A673 (cell line): ENCODE measurements at regions not wholly inside any gene's neighbourhood (a gene's known extent, or its start where the extent isn't known, plus 50 kb on each side); places are given as distances from the start of the nearest gene placed in this dataset.

Experiments used
- BruUV-seq: library from RNA; stranded (reverse); fragments of 400-500 nt; replicated peaks from 2 replicates; lab custom pipeline; 2021; lab: Mats Ljungman, UMichigan
- CTCF ChIA-PET: fragments of 300-600 bp; sonication (Branson Sonifier 250); formaldehyde crosslinking; loops from one replicate; lab custom pipeline; 2022; ENCODE audit warnings: antibody characterized with exemption; lab: Charles Lee
- POLR2A ChIA-PET: fragments of 300-600 bp; sonication (Branson Sonifier 250); formaldehyde crosslinking; loops from one replicate; lab custom pipeline; 2022; ENCODE audit warnings: antibody characterized with exemption; ENCODE audit not compliant: low non-redundant PET; lab: Charles Lee
- DNase-seq: peaks from one replicate; pipeline ENCODE4 v3.0.0-alpha.2; 2015; ENCODE audit warnings: low spot score
- H3K27ac ChIP-seq: fragments of 200-600 bp; sonication (generic); 2 replicates; pipeline ENCODE4 v1.5.1; 2016; ENCODE audit warnings: mixed run types, low read depth, mild to moderate bottlenecking, mixed read lengths, antibody characterized with exemption, low read length; ENCODE audit not compliant: poor library complexity, severe bottlenecking
- H3K27me3 ChIP-seq: fragments of 200-600 bp; sonication (generic); replicated peaks from 2 replicates; pipeline ENCODE4 v1.6.1; 2017; ENCODE audit warnings: mixed run types, low read depth, mild to moderate bottlenecking, mixed read lengths, antibody characterized with exemption, low read length; ENCODE audit not compliant: insufficient read depth, poor library complexity
- H3K36me3 ChIP-seq: fragments of 200-600 bp; sonication (generic); 2 replicates; pipeline ENCODE4 v1.6.1; 2016; ENCODE audit warnings: mixed run types, mild to moderate bottlenecking, mixed read lengths, antibody characterized with exemption, low read length; ENCODE audit not compliant: insufficient read depth, poor library complexity, severe bottlenecking
- H3K4me1 ChIP-seq: fragments of 200-600 bp; sonication (generic); 2 replicates; pipeline ENCODE4 v1.6.1; 2017; ENCODE audit warnings: mixed run types, mild to moderate bottlenecking, mixed read lengths, antibody characterized with exemption, low read length; ENCODE audit not compliant: insufficient read depth, poor library complexity, severe bottlenecking
- H3K4me3 ChIP-seq: fragments of 200-600 bp; sonication (generic); 2 replicates; pipeline ENCODE4 v1.5.1; 2016; ENCODE audit warnings: low read depth, mixed run types, mild to moderate bottlenecking, mixed read lengths, low read length; ENCODE audit not compliant: poor library complexity, severe bottlenecking
- H3K9me3 ChIP-seq: fragments of 200-600 bp; sonication (generic); 2 replicates; pipeline ENCODE4 v1.6.1; 2016; ENCODE audit warnings: mixed run types, low read depth, mild to moderate bottlenecking, mixed read lengths, antibody characterized with exemption, low read length; ENCODE audit not compliant: poor library complexity, severe bottlenecking
- CTCF ChIP-seq: fragments of 300-800, 200-600 bp; sonication (generic); conservative IDR thresholded peaks from 2 replicates; pipeline ENCODE4 v1.5.1; 2017; ENCODE audit warnings: low read depth, mild to moderate bottlenecking, antibody characterized with exemption, low read length, moderate library complexity, mixed read lengths
- EZH2 ChIP-seq: fragments of 200-600 bp; sonication (generic); IDR thresholded peaks from 2 replicates; pipeline ENCODE4 v1.6.1; 2017; ENCODE audit warnings: borderline replicate concordance, low read depth, mild to moderate bottlenecking, mixed read lengths, antibody characterized with exemption, low read length; ENCODE audit not compliant: poor library complexity, severe bottlenecking
- intact Hi-C: fragments of 100-400 bp; cut with micrococcal nuclease; formaldehyde crosslinking; loops from one replicate; pipeline ENCODE4 v1.10.0; 2022; ENCODE audit not compliant: unreplicated experiment

- no TSS peak for BruUV-seq
- TF ChIP-seq CTCF (no peak), EZH2 (no peak)
- Histone ChIP-seq H3K9me3 (no peaks in the 10 kb centered on the region), H3K4me1 (no peaks in the 10 kb centered on the region), H3K27ac (no peak overlapping the region), H3K36me3 (no peaks in the 10 kb centered on the region), H3K27me3 (no peaks in the 10 kb centered on the region), H3K4me3 (no peak overlapping the region)
- ChIA-PET POLR2A (interaction anchor here (0.6 kb wide), 1 partner anchor 292 kb away, joined by 4 read pairs; no protein-coding TSS in a partner anchor), CTCF (no interaction called here)
- DNase-seq = no peak
- intact Hi-C loops = no loop called here
Measured at GRCh38 chr11:45468267-45468856, 182.2 kb upstream of the SYT13 start.

GRCh38 chr11:45463541-45463940, 177.4 kb upstream of the SYT13 start:
- Histone ChIP-seq H3K9me3 (no peaks in the 10 kb centered on the region), H3K36me3 (no peaks in the 10 kb centered on the region), H3K4me1 (no peaks in the 10 kb centered on the region), H3K27me3 (no peaks in the 10 kb centered on the region), H3K27ac (no peak overlapping the region), H3K4me3 (no peak overlapping the region)
- CTCF ChIA-PET = no interaction called here
- intact Hi-C loops = no loop called here
- TF ChIP-seq EZH2 (no peak), CTCF (no peak)
- BruUV-seq = no TSS peak
- DNase-seq = no peak
- POLR2A ChIA-PET = no interaction called here

- H3K36me3 ChIP-seq = no peaks in the 10 kb centered on the region
- no peak overlapping the region for H3K4me3 ChIP-seq
- no TSS peak for BruUV-seq
- no peaks in the 10 kb centered on the region for H3K27me3 ChIP-seq
- DNase-seq = no peak
- no peaks in the 10 kb centered on the region for H3K9me3 ChIP-seq
- CTCF ChIA-PET = no interaction called here
- TF ChIP-seq EZH2 (no peak), CTCF (no peak)
- POLR2A ChIA-PET = no interaction called here
- H3K27ac ChIP-seq = no peak overlapping the region
- no peaks in the 10 kb centered on the region for H3K4me1 ChIP-seq
- intact Hi-C loops = no loop called here
Measured at GRCh38 chr11:45461514-45461913, 175.4 kb upstream of the SYT13 start.
